ENCODE measurements at regions not wholly inside any gene's neighbourhood (a gene's known extent, or its start where the extent isn't known, plus 50 kb on each side); places are given as distances from the start of the nearest gene placed in this dataset.

DNA sequence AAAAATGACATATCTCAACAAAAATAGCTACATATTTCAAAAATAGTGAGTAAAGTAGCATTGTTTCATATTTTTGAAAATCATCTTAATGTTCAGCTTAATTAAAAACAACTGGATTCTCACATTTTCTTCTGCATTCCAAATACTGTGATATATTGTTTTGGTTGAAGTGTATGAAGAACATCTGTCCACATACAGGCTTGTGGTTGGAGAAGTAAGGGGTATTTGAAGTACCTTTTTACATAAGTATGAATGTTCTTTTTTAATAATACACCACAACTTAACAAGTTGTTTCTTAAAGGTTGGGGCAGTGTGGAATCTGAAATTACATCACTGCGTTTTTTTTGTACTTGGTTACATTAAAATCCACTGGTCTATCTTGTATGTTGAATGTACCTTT lies 442.5 kb downstream of the KIF20B start:
- ATAC-seq (no peak), FAIRE-seq (no peak), DNase-seq (ENCODE audit: low read depth in 1 of 2, low spot score in 1 of 2) (no peak)
- CTCF ChIA-PET, result no interaction called here
- H3K27ac ChIP-seq, result no peak overlapping the region
- TF ChIP-seq RARB (CRISPR knock-in tag; IDR thresholded peaks at IDR 0.05) (no peak), NFE2L2 (conservative IDR thresholded peaks at IDR 0.05; ENCODE audit: low read length) (no peak), MYC (IDR thresholded peaks at IDR 0.05; ENCODE audit: borderline replicate concordance, low read length) (no peak), PHF8 (IDR thresholded peaks at IDR 0.05; ENCODE audit: borderline replicate concordance, low read depth) (no peak), RFX5 (IDR thresholded peaks at IDR 0.05) (no peak), HOXA7 (CRISPR knock-in tag; IDR thresholded peaks at IDR 0.05) (no peak), RAD21 (conservative IDR thresholded peaks at IDR 0.05 in 1 of 2, IDR thresholded peaks at IDR 0.05 in 1 of 2) (no peak), CHD4 (IDR thresholded peaks at IDR 0.05; ENCODE audit: borderline replicate concordance) (no peak), BHLHE40 (IDR thresholded peaks at IDR 0.05; ENCODE audit: low read depth, low read length) (no peak)
- 7% methylated on average over 1 of the region's 1 CpG for WGBS (ENCODE audit: missing lambda C conversion rate)
- H3K4me3 ChIP-seq, result no peak overlapping the region
- H3K4me2 ChIP-seq, result no peak overlapping the region
- no peaks in the 10 kb centered on the region for H3K4me1 ChIP-seq
- no peaks in the 10 kb centered on the region for H3K9me3 ChIP-seq
- POLR2A ChIA-PET, result no interaction called here

DNA sequence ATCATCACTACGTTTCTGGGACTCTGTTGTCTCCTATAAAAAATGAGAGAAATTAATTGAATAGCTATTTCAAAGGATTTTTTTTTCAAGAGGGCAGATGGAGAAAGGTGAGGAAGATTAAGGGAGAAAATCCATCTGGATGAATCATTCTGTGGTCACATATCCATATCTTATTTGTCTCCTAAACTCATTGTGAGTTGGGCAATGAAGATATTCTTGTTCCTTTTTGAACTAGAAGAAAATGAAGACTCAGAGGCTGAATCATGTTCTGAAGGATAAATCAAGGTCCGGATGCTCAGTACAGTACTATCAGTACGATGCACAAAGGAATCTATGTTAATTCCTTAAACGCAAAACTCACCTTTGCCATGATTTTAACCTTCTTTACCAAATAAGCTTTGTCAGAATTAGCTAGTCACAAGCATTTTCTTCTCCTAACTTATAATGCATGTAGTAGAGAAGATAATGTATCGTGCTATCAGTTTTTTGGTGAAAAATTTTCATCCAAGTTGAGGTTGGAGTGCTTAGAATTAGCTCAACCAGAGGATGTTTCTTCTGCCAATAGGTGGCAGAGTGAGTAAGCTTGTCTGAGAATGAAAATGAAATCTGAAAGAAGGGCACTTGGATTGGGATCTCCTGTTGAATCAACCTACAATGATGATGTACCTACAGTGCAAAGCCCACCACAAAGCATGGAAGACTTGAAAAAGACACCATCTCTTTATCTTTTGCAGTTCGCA lies 446.9 kb downstream of the KIF20B start:
- ChIA-PET POLR2A (no interaction called here), CTCF (interaction anchor here (0.6 to 1.3 kb wide), 12 partner anchors 18 to 639 kb away, joined by 3 to 7 read pairs (median 3); no protein-coding TSS in a partner anchor)
- Histone ChIP-seq H3K4me2 (no peak overlapping the region), H3K4me3 (no peak overlapping the region), H3K27ac (no peak overlapping the region), H3K9me3 (no peaks in the 10 kb centered on the region), H3K4me1 (no peaks in the 10 kb centered on the region)
- TF ChIP-seq RAD21 (conservative IDR thresholded peaks at IDR 0.05 in 1 of 2, IDR thresholded peaks at IDR 0.05 in 1 of 2) (peak; percentile 49 to 61; a peak in 4 of 5 replicates), SMC3 (IDR thresholded peaks at IDR 0.05) (peak; percentile 32; the same call in 2 of the 3 replicates), TFCP2L1 (CRISPR knock-in tag; IDR thresholded peaks at IDR 0.05) (no peak)
- TF ChIP-seq, protein P1, sequence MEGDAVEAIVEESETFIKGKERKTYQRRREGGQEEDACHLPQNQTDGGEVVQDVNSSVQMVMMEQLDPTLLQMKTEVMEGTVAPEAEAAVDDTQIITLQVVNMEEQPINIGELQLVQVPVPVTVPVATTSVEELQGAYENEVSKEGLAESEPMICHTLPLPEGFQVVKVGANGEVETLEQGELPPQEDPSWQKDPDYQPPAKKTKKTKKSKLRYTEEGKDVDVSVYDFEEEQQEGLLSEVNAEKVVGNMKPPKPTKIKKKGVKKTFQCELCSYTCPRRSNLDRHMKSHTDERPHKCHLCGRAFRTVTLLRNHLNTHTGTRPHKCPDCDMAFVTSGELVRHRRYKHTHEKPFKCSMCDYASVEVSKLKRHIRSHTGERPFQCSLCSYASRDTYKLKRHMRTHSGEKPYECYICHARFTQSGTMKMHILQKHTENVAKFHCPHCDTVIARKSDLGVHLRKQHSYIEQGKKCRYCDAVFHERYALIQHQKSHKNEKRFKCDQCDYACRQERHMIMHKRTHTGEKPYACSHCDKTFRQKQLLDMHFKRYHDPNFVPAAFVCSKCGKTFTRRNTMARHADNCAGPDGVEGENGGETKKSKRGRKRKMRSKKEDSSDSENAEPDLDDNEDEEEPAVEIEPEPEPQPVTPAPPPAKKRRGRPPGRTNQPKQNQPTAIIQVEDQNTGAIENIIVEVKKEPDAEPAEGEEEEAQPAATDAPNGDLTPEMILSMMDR (IDR thresholded peaks at IDR 0.05), result peak; percentile 47
- ATAC-seq (peak in 1 of 2 experiments; percentile 63; a peak in 2 of 6 replicates), DNase-seq (ENCODE audit: low read depth in 1 of 2, low spot score in 1 of 2) (peak in 1 of 2 experiments; percentile 28), FAIRE-seq (no peak)
- WGBS (ENCODE audit: missing lambda C conversion rate), result 26% methylated on average over 6 of the region's 6 CpGs

DNA sequence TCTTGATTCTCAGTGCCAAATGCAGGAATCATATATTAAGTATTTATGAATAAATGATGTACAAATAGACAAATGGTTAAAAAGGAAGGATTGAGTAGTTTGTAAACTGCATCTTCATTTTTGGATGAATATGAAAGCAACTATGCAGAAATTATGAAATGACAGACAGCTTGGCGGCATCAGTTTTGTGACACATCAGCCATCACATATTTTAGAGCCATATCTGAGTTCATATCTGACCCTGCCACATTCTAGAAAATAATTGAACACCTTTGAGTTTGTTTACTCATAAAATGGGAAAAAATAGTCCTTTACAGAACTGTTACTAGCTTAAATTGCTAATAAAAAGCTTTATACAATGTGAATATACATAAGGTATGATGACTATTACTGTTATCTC lies 448.2 kb downstream of the KIF20B start:
- no peak for DNase-seq (ENCODE audit: low read depth in 1 of 2, low spot score in 1 of 2)
- no peak for ATAC-seq
- FAIRE-seq, result no peak
- H3K27ac ChIP-seq, result no peak overlapping the region
- POLR2A ChIA-PET, result no interaction called here
- H3K4me2 ChIP-seq, result no peak overlapping the region
- CTCF ChIA-PET, result no interaction called here
- no peak overlapping the region for H3K4me3 ChIP-seq
- TF ChIP-seq ESRRA (IDR thresholded peaks at IDR 0.05; ENCODE audit: borderline replicate concordance, low read length) (no peak), FOSB (CRISPR knock-in tag; IDR thresholded peaks at IDR 0.05) (no peak), EP300 (IDR thresholded peaks at IDR 0.05) (no peak), HOXA7 (CRISPR knock-in tag; IDR thresholded peaks at IDR 0.05) (no peak), EHMT2 (IDR thresholded peaks at IDR 0.05; ENCODE audit: low read depth) (no peak), CHD4 (IDR thresholded peaks at IDR 0.05; ENCODE audit: borderline replicate concordance) (no peak), HOXB13 (CRISPR knock-in tag; IDR thresholded peaks at IDR 0.05; ENCODE audit: low read depth) (no peak), JUN (IDR thresholded peaks at IDR 0.05) (no peak), RARB (CRISPR knock-in tag; IDR thresholded peaks at IDR 0.05) (no peak), JUNB (IDR thresholded peaks at IDR 0.05) (no peak), ZSCAN20 (CRISPR knock-in tag; IDR thresholded peaks at IDR 0.05) (no peak), HEYL (CRISPR knock-in tag; IDR thresholded peaks at IDR 0.05) (no peak), PHF8 (IDR thresholded peaks at IDR 0.05; ENCODE audit: borderline replicate concordance, low read depth) (no peak), EHF (CRISPR knock-in tag; IDR thresholded peaks at IDR 0.05) (no peak), MAFK (IDR thresholded peaks at IDR 0.05; ENCODE audit: partially characterized antibody) (no peak)
- TF ChIP-seq, protein P2, sequence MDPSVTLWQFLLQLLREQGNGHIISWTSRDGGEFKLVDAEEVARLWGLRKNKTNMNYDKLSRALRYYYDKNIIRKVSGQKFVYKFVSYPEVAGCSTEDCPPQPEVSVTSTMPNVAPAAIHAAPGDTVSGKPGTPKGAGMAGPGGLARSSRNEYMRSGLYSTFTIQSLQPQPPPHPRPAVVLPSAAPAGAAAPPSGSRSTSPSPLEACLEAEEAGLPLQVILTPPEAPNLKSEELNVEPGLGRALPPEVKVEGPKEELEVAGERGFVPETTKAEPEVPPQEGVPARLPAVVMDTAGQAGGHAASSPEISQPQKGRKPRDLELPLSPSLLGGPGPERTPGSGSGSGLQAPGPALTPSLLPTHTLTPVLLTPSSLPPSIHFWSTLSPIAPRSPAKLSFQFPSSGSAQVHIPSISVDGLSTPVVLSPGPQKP (IDR thresholded peaks at IDR 0.05; ENCODE audit: low read depth, low read length), result no peak
- 62% methylated on average over 1 of the region's 1 CpG for WGBS (ENCODE audit: missing lambda C conversion rate)
- no peaks in the 10 kb centered on the region for H3K9me3 ChIP-seq
- no peaks in the 10 kb centered on the region for H3K4me1 ChIP-seq
